Upper lobe of left lung (tissue), 4 donors: ENCODE measurements at regions not wholly inside any gene's neighbourhood (a gene's known extent, or its start where the extent isn't known, plus 50 kb on each side); places are given as distances from the start of the nearest gene placed in this dataset.

Experiments
- CTCF ChIP-seq, 6 experiments: fragments of 450-650 bp in 4 of 6; fragments of 200-600 bp in 2 of 6; sonication (generic) in 2 of 6; IDR thresholded peaks; one replicate each; pipeline ENCODE4 v1.5.1; 2016 to 2019; ENCODE audit warnings: antibody characterized with exemption in 6 of 6
- EP300 ChIP-seq, 4 donors: sonication (generic); formaldehyde crosslinking; IDR thresholded peaks; one replicate each; pipeline ENCODE4 v1.5.1; 2017; ENCODE audit warnings: antibody characterized with exemption in 4 of 4, control low read depth in 2 of 4
- POLR2A ChIP-seq, 4 donors: fragments of 450-650 bp; IDR thresholded peaks; one replicate each; pipeline ENCODE4 v1.5.1; 2016 to 2017; ENCODE audit warnings: antibody characterized with exemption in 4 of 4, mild to moderate bottlenecking in 2 of 4
- POLR2AphosphoS5 ChIP-seq, 2 donors: sonication (generic); formaldehyde crosslinking; IDR thresholded peaks; one replicate each; pipeline ENCODE4 v1.5.1; 2017; ENCODE audit warnings: antibody characterized with exemption in 2 of 2

GRCh38 chr7:157488281-157488680 is 151.5 kb downstream of the DNAJB6 start:
- TF ChIP-seq POLR2AphosphoS5 (IDR thresholded peaks at IDR 0.05) (no peak), CTCF (IDR thresholded peaks at IDR 0.05) (no peak), POLR2A (IDR thresholded peaks at IDR 0.05) (no peak), EP300 (IDR thresholded peaks at IDR 0.05) (no peak)
